IMR-90 (cell line): ENCODE measurements at regions not wholly inside any gene's neighbourhood (a gene's known extent, or its start where the extent isn't known, plus 50 kb on each side); places are given as distances from the start of the nearest gene placed in this dataset.

Experiments used
- ATAC-seq: fragments of 200-7000 bp; cut with Tn5 transposase; 2 replicates; pipeline ENCODE4 v1.9.1; 2020; ENCODE audit warnings: low read depth, mild to moderate bottlenecking, moderate library complexity
- BruUV-seq: library from RNA; stranded (reverse); fragments of 400-500 nt; replicated peaks from 2 replicates; lab custom pipeline; 2021; lab: Mats Ljungman, UMichigan
- CTCF ChIA-PET: fragments of 300-600 bp; formaldehyde crosslinking; extraction: SDS; loops from one replicate; lab custom pipeline; 2021; ENCODE audit warnings: antibody characterized with exemption; lab: Yijun Ruan, JAX
- POLR2A ChIA-PET: fragments of 300-600 bp; sonication (Branson Sonifier 250); formaldehyde crosslinking; loops from one replicate; lab custom pipeline; 2022; ENCODE audit warnings: antibody characterized with exemption; ENCODE audit not compliant: unreplicated experiment; lab: Charles Lee
- DNase-seq: peaks from one replicate; pipeline ENCODE4 v3.0.0; 2013
- H2AFZ ChIP-seq: replicated peaks from 2 replicates; pipeline ENCODE3; 2013; ENCODE audit warnings: low read length, mild to moderate bottlenecking; ENCODE audit not compliant: poor library complexity
- H2AK5ac ChIP-seq: 2 replicates; pipeline ENCODE4 v1.6.1; 2013; ENCODE audit warnings: low read depth, low read length, inconsistent platforms
- H2AK9ac ChIP-seq: replicated peaks from 2 replicates; pipeline ENCODE3; 2013; ENCODE audit warnings: mild to moderate bottlenecking, low read depth, low read length, moderate library complexity; ENCODE audit not compliant: poor library complexity
- H2BK120ac ChIP-seq: 2 replicates; pipeline ENCODE4 v1.6.1; 2013; ENCODE audit warnings: low read depth, low read length, inconsistent platforms
- H2BK15ac ChIP-seq: 3 replicates; pipeline ENCODE4 v1.6.1; 2013; ENCODE audit warnings: low read depth, low read length, inconsistent platforms
- H2BK20ac ChIP-seq: 2 replicates; pipeline ENCODE4 v1.6.1; 2013; ENCODE audit warnings: low read depth, mild to moderate bottlenecking, inconsistent platforms, low read length, moderate library complexity
- H2BK5ac ChIP-seq: 2 replicates; pipeline ENCODE4 v1.6.1; 2013; ENCODE audit warnings: mild to moderate bottlenecking, low read depth, low read length, inconsistent platforms; ENCODE audit not compliant: poor library complexity, severe bottlenecking
- H3K14ac ChIP-seq: replicated peaks from 2 replicates; pipeline ENCODE4 v1.6.1; 2013; ENCODE audit warnings: low read depth, low read length, inconsistent platforms
- H3K18ac ChIP-seq: 2 replicates; pipeline ENCODE4 v1.6.1; 2013; ENCODE audit warnings: low read depth, low read length, control low read depth
- H3K23ac ChIP-seq: 2 replicates; pipeline ENCODE4 v1.6.1; 2013; ENCODE audit warnings: low read depth, low read length, inconsistent platforms
- H3K27ac ChIP-seq: 2 replicates; pipeline ENCODE4 v1.5.1; 2013; ENCODE audit warnings: mild to moderate bottlenecking, control low read depth, low read length; ENCODE audit not compliant: insufficient read depth
- H3K27me3 ChIP-seq: 2 replicates; pipeline ENCODE4 v1.6.1; 2013; ENCODE audit warnings: low read length; ENCODE audit not compliant: control insufficient read depth, insufficient read depth
- H3K36me3 ChIP-seq: 2 replicates; pipeline ENCODE4 v1.6.1; 2013; ENCODE audit warnings: low read length, mixed read lengths; ENCODE audit not compliant: control insufficient read depth, insufficient read depth
- H3K4ac ChIP-seq: 2 replicates; pipeline ENCODE4 v1.6.1; 2013; ENCODE audit warnings: low read depth, low read length, inconsistent platforms
- H3K4me1 ChIP-seq: 2 replicates; pipeline ENCODE4 v1.6.1; 2013; ENCODE audit warnings: low read length, mixed read lengths; ENCODE audit not compliant: control insufficient read depth, insufficient read depth
- H3K4me2 ChIP-seq: 2 replicates; pipeline ENCODE4 v1.6.1; 2013; ENCODE audit warnings: low read depth, mild to moderate bottlenecking, control low read depth, low read length, moderate library complexity
- H3K4me3 ChIP-seq: 2 replicates; pipeline ENCODE4 v1.5.1; 2013; ENCODE audit warnings: low read depth, mild to moderate bottlenecking, control low read depth, low read length, moderate library complexity; ENCODE audit not compliant: insufficient read depth
- H3K56ac ChIP-seq: 2 replicates; pipeline ENCODE4 v1.6.1; 2013; ENCODE audit warnings: low read length, inconsistent platforms; ENCODE audit not compliant: insufficient read depth; ENCODE audit errors: extremely low read depth
- H3K79me1 ChIP-seq, 2 experiments: 2 replicates each; pipeline ENCODE4 v1.6.1; 2013; ENCODE audit warnings: low read length in 2 of 2, inconsistent platforms in 1 of 2, low read depth in 1 of 2
- H3K9ac ChIP-seq: 2 replicates; pipeline ENCODE4 v1.6.1; 2013; ENCODE audit warnings: low read depth, low read length, control low read depth
- H3K9me1 ChIP-seq: 2 replicates; pipeline ENCODE4 v1.6.1; 2013; ENCODE audit warnings: low read length, inconsistent platforms; ENCODE audit not compliant: insufficient read depth
- H3K9me3 ChIP-seq: 2 replicates; pipeline ENCODE4 v1.6.1; 2013; ENCODE audit warnings: low read length; ENCODE audit not compliant: control insufficient read depth, insufficient read depth
- H4K20me1 ChIP-seq: 2 replicates; pipeline ENCODE4 v1.6.1; 2013; ENCODE audit warnings: low read length, inconsistent platforms; ENCODE audit not compliant: insufficient read depth
- H4K5ac ChIP-seq: 2 replicates; pipeline ENCODE4 v1.6.1; 2013; ENCODE audit warnings: mild to moderate bottlenecking, low read depth, low read length, control low read depth
- H4K8ac ChIP-seq, 2 experiments: 2 replicates each; pipeline ENCODE4 v1.6.1; 2013; ENCODE audit warnings: low read depth in 2 of 2, low read length in 2 of 2, control low read depth in 1 of 2, inconsistent platforms in 1 of 2
- H4K91ac ChIP-seq: 2 replicates; pipeline ENCODE4 v1.6.1; 2013; ENCODE audit warnings: low read depth, low read length, inconsistent platforms; ENCODE audit not compliant: insufficient read depth
- MAZ ChIP-seq: IDR thresholded peaks from 2 replicates; pipeline ENCODE4 v1.6.1; 2012; ENCODE audit warnings: low read depth, mild to moderate bottlenecking, low read length, improper control_type of control experiment, moderate library complexity, borderline replicate concordance
- MXI1 ChIP-seq: IDR thresholded peaks from 2 replicates; pipeline ENCODE4 v1.6.1; 2012; ENCODE audit warnings: low read depth, mild to moderate bottlenecking, low read length, moderate library complexity, borderline replicate concordance
- RAD21 ChIP-seq: IDR thresholded peaks from 2 replicates; pipeline ENCODE4 v1.6.1; 2012; ENCODE audit warnings: low read length, improper control_type of control experiment
- USF2 ChIP-seq: fragments of 150-350 bp; IDR thresholded peaks from 2 replicates; pipeline ENCODE4 v1.6.1; 2017; ENCODE audit warnings: mild to moderate bottlenecking, antibody characterized with exemption, low read length, low read depth
- WGBS, 2 experiments: methylation state at CpG; one replicate each; pipeline versions ENCODE4 v1.1.5 to v1.1.7; 2013; ENCODE audit warnings: missing lambda C conversion rate in 2 of 2; ENCODE audit not compliant: insufficient read length in 1 of 2; ENCODE audit errors: extremely low coverage in 2 of 2; 5-methylcytosine and 5-hydroxymethylcytosine counted together
- dilution Hi-C: fragments of 300-500 bp; cut with HindIII; formaldehyde crosslinking; loops from one replicate; pipeline ENCODE4 v1.14.3; 2018; ENCODE audit warnings: low sequenced_read_pairs; ENCODE audit not compliant: unreplicated experiment
- in situ Hi-C: fragments of 300-500 bp; cut with MboI; formaldehyde crosslinking; loops from 3 replicates; pipeline ENCODE4 v1.14.3; 2019; ENCODE audit warnings: low sequenced_read_pairs, inconsistent platforms, mixed read lengths
- intact Hi-C: fragments of 100-400 bp; cut with micrococcal nuclease; formaldehyde crosslinking; loops from 2 replicates; pipeline ENCODE4 v1.10.0; 2022
- TF ChIP-seq, protein P1 (sequence below): fragments of 150-350 bp; IDR thresholded peaks from 2 replicates; pipeline ENCODE4 v1.6.1; 2016; ENCODE audit warnings: low read depth, mild to moderate bottlenecking, low read length, moderate library complexity, borderline replicate concordance

DNA sequence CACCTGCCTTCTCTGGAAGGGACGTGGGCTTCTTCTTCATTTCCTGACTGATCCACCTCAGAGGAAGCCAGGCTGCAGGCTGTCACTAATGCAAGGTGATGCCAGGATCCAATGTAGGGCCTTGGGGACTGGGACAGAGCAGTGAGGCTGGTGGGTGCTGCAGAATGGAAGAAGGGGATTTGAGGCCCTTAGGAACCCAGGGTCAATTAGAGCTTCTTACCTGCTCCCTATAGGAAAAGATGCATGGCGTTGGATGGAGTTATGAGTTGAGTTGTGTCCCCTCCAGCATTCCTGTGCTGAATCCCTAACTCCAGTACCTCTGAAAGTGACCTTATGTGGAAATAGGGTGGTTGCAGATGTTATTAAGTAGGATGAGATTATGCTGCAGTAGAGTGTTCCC is 190.4 kb downstream of the MIAT start:
- Histone ChIP-seq H2BK5ac (no peak overlapping the region), H3K14ac (no peak overlapping the region), H3K9ac (no peak overlapping the region), H3K4me2 (no peak overlapping the region), H3K27ac (no peak overlapping the region), H3K36me3 (no peaks in the 10 kb centered on the region), H3K4ac (no peak overlapping the region), H3K23ac (no peak overlapping the region), H3K79me1 (no peaks in the 10 kb centered on the region), H4K8ac (no peak overlapping the region), H3K4me1 (no peaks in the 10 kb centered on the region), H4K20me1 (no peaks in the 10 kb centered on the region), H4K5ac (no peak overlapping the region), H2AFZ (no peak overlapping the region), H3K9me3 (no peaks in the 10 kb centered on the region), H2BK120ac (no peak overlapping the region), H2AK9ac (no peak overlapping the region), H3K9me1 (no peaks in the 10 kb centered on the region), H4K91ac (no peak overlapping the region), H2BK15ac (no peak overlapping the region), H2AK5ac (no peak overlapping the region), H2BK20ac (no peak overlapping the region), H3K27me3 (peaks cover 26% of the 10 kb centered on the region), H3K56ac (no peak overlapping the region), H3K4me3 (no peak overlapping the region), H3K18ac (no peak overlapping the region)
- no CpG with 5 or more reads among the region's 2 CpGs for WGBS, 2 experiments
- POLR2A ChIA-PET: no interaction called here
- ATAC-seq (no peak), DNase-seq (no peak)
- CTCF ChIA-PET: no interaction called here
- TF ChIP-seq RAD21: no peak
- no peak for TF ChIP-seq MAZ
- TF ChIP-seq USF2: no peak
- TF ChIP-seq, protein P1, sequence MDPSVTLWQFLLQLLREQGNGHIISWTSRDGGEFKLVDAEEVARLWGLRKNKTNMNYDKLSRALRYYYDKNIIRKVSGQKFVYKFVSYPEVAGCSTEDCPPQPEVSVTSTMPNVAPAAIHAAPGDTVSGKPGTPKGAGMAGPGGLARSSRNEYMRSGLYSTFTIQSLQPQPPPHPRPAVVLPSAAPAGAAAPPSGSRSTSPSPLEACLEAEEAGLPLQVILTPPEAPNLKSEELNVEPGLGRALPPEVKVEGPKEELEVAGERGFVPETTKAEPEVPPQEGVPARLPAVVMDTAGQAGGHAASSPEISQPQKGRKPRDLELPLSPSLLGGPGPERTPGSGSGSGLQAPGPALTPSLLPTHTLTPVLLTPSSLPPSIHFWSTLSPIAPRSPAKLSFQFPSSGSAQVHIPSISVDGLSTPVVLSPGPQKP: no peak
- no peak for TF ChIP-seq MXI1
- intact Hi-C loops: no loop called here
- BruUV-seq: no TSS peak
- in situ Hi-C loops: no loop called here
- dilution Hi-C loops: no loop called here
